ENCODE measurements at regions not wholly inside any gene's neighbourhood (a gene's known extent, or its start where the extent isn't known, plus 50 kb on each side); places are given as distances from the start of the nearest gene placed in this dataset.
"Not testable (repeated sequence)": the region's sequence is repeated elsewhere in the genome, so short reads cannot be mapped to it uniquely, and the experiment has no call there.

DNA sequence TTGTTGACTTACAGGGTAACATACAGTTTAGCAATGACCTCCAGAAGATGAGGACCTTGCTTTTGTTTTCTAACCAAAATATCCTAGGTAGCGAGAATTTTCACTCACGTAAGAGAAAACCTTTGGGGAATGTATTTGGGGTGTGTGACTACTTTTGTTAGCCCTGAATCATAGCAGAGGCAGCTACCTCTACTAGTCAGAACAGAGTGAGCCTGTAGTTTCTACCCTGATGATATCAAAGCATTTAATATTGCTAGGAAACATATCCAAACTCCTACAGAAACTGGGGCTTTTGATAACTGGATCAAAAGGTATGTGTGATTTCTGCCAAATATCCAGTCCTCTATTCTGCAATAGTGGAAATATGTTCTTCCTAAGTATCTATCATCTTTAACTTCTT lies 462.6 kb upstream of the ZEB2 start:
- no peak overlapping the region for H3K27ac Mint-ChIP-seq
- H3K27me3 Mint-ChIP-seq: peaks cover 2% of the 10 kb centered on the region
- intact Hi-C loops (cut with micrococcal nuclease): no loop called here
- ChIA-PET POLR2A (interaction anchor here (0.6 kb wide), 1 partner anchor 1579 kb away, joined by 3 read pairs; no protein-coding TSS in a partner anchor), CTCF (no interaction called here)
- H3K4me3 Mint-ChIP-seq: no peak overlapping the region
- no peaks in the 10 kb centered on the region for H3K4me1 Mint-ChIP-seq (ENCODE audit: low read depth)
- no peaks in the 10 kb centered on the region for H3K36me3 Mint-ChIP-seq
- no peak for DNase-seq
- H3K9me3 Mint-ChIP-seq: no peaks in the 10 kb centered on the region

DNA sequence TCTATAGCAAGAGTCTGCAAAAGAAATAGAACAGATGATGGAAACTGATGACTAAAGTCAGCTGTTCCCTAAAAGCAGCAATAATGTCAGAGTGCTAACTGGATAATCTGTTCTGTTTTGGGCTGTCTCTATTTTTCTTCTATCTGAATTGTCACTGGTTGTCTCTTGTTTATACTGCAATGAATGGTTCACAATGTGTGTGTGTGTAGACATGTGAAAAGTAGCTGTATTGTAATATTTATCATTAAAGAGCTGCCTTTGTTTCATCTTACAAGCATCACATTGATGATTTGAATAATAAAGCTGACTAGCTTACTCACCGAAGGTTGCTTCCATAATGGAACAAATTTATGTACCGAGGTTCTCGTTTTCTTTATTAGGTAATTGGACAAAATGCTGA lies 456.0 kb upstream of the ZEB2 start:
- no peaks in the 10 kb centered on the region for H3K4me1 Mint-ChIP-seq (ENCODE audit: low read depth)
- H3K27me3 Mint-ChIP-seq: no peaks in the 10 kb centered on the region
- H3K36me3 Mint-ChIP-seq: no peaks in the 10 kb centered on the region
- CTCF ChIA-PET: no interaction called here
- no peak overlapping the region for H3K4me3 Mint-ChIP-seq
- no peak for DNase-seq
- POLR2A ChIA-PET: no interaction called here
- H3K9me3 Mint-ChIP-seq: no peaks in the 10 kb centered on the region
- no peak overlapping the region for H3K27ac Mint-ChIP-seq
- intact Hi-C loops (cut with micrococcal nuclease): no loop called here

DNA sequence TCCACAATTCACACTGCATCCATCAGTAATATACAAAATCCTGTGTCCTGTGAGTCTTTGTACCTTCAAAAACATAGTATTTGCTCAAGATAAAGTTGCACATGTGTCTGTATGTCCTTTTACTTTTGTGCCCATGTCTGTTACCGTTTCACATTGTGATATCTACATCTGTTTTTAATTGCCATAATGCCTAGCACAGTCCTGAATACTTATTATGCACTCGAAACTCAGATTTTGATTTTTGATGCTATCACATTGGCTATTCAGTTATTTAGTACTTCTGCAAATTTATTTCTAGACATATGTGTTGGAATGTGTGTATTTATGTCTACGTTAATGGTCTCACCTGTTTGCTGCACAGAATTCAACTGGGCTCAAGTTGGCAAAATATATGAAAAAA lies 452.8 kb upstream of the ZEB2 start:
- Mint-ChIP-seq H3K9me3 (peaks cover 12% of the 10 kb centered on the region), H3K4me3 (no peak overlapping the region), H3K27me3 (no peaks in the 10 kb centered on the region), H3K36me3 (no peaks in the 10 kb centered on the region), H3K4me1 (ENCODE audit: low read depth) (no peaks in the 10 kb centered on the region), H3K27ac (no peak overlapping the region)
- ChIA-PET POLR2A (no interaction called here), CTCF (no interaction called here)
- DNase-seq: no peak
- intact Hi-C loops (cut with micrococcal nuclease): no loop called here

DNA sequence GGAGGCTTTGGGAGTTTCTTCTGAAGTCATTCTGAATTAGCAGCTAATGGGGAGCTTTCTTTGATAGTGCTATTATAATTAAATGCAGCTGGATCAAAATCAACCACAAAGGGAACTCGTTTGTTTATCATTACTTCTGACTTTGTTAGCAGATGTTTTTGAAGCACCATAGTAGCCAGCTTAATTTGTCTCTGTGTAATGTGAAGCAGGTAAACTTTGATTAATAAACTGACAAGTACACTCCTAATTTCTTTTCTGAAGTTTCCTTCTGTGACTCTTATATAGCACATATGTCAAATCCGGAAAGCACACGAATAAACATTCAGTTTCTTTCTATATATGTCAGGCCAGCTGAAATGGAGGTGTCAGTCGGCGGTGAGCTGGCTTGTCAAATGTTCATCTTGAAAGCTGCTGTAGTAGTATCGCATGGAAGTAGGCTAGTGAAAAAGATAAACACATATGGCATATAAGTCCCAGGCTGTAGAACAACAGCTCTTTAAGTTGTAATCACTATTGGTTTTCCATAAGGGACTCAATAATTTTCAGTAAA lies 451.9 kb upstream of the ZEB2 start:
- CTCF ChIA-PET: interaction anchor here (1.0 kb wide), 1 partner anchor 40 kb away, joined by 3 read pairs; no protein-coding TSS in a partner anchor
- no peak for DNase-seq
- H3K9me3 Mint-ChIP-seq: peaks cover 12% of the 10 kb centered on the region
- H3K4me1 Mint-ChIP-seq (ENCODE audit: low read depth): no peaks in the 10 kb centered on the region
- H3K4me3 Mint-ChIP-seq: no peak overlapping the region
- POLR2A ChIA-PET: no interaction called here
- intact Hi-C loops (cut with micrococcal nuclease): no loop called here
- H3K36me3 Mint-ChIP-seq: no peaks in the 10 kb centered on the region
- H3K27me3 Mint-ChIP-seq: no peaks in the 10 kb centered on the region
- H3K27ac Mint-ChIP-seq: no peak overlapping the region

DNA sequence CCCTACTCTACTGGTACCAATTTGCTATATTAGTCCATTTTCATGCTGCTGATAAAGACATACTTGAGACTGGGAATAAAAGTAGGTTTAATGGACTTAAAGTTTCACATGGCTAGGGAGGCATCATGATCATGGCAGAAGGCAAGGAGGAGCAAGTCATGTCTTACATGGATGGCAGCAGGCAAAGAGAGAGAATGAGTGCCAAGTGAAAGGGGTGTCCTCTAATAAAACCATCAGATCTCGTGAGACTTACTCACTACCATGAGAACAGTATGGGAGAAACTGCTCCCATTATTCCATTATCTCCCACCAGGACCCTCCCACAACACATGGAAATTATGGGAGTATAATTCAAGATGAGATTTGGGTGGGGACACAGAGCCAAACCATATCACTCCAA lies 450.5 kb upstream of the ZEB2 start:
- H3K27me3 Mint-ChIP-seq; H3K36me3 Mint-ChIP-seq; intact Hi-C loops (cut with micrococcal nuclease); DNase-seq; CTCF ChIA-PET; H3K4me3 Mint-ChIP-seq; H3K27ac Mint-ChIP-seq; POLR2A ChIA-PET; H3K4me1 Mint-ChIP-seq (ENCODE audit: low read depth): not testable (repeated sequence)
- peaks cover 15% of the 10 kb centered on the region for H3K9me3 Mint-ChIP-seq

DNA sequence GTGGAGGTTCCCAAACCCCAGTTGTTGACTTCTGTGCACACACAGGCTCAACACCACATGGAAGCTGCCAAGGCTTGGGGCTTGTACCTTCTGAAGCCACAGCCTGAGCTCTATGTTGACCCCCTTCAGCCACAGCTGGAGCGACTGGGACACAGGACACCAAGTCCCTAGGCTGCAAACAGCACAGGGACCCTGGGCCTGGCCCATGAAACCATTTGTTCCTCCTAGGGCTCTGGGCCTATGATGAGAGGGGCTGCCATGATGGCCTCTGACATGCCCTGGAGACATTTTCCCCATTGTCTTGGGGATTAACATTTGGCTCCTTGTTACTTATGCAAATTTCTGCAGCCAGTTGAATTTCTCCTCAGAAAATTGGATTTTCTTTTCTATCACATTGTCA lies 449.6 kb upstream of the ZEB2 start:
- H3K27me3 Mint-ChIP-seq; H3K36me3 Mint-ChIP-seq; H3K27ac Mint-ChIP-seq; H3K4me1 Mint-ChIP-seq (ENCODE audit: low read depth); H3K4me3 Mint-ChIP-seq; intact Hi-C loops (cut with micrococcal nuclease); CTCF ChIA-PET; DNase-seq; POLR2A ChIA-PET: not testable (repeated sequence)
- H3K9me3 Mint-ChIP-seq: peaks cover 21% of the 10 kb centered on the region

DNA sequence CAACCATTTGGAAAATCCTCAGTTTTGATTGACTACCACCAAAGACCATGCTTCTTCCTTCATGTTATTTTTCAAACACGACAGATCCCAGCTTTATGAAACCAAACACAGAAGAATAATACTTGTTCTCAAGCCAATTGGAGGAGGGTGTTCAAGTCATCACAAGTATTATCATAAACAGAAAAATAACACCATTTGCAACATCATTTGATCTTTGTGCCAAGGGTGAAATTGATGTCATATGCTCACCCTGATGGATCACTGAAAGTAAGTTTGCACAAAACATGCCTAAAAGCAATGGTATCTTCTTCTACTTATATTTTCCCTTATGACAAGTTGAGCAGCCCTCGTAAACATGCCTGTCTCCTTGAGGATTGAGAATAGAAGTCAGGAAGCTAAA lies 448.0 kb upstream of the ZEB2 start:
- intact Hi-C loops (cut with micrococcal nuclease): no loop called here
- POLR2A ChIA-PET: no interaction called here
- H3K36me3 Mint-ChIP-seq: no peaks in the 10 kb centered on the region
- no peak overlapping the region for H3K4me3 Mint-ChIP-seq
- H3K27me3 Mint-ChIP-seq: no peaks in the 10 kb centered on the region
- H3K4me1 Mint-ChIP-seq (ENCODE audit: low read depth): no peaks in the 10 kb centered on the region
- DNase-seq: no peak
- CTCF ChIA-PET: no interaction called here
- H3K27ac Mint-ChIP-seq: no peak overlapping the region
- peaks cover 24% of the 10 kb centered on the region for H3K9me3 Mint-ChIP-seq

DNA sequence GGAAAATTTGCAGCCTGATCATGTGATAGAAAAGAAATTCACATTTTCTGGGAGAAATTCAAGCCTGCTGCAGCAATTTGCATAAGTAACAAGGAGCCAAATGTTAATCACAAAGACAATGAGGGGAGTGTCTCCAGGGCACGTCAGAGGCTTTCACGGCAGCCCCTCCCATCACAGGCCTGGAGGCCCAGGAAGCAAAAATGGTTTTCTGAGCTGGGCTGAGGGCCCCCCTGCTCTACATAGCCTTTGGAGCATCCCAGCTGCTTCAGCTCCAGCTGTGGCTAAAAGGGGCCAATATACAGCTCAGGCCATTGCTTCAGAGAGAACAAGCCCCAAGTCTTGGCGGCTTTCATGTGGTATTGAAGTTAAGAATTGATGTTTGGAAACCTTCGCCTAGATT lies 445.3 kb upstream of the ZEB2 start:
- peaks cover 21% of the 10 kb centered on the region for H3K9me3 Mint-ChIP-seq
- intact Hi-C loops (cut with micrococcal nuclease): no loop called here
- H3K27me3 Mint-ChIP-seq: no peaks in the 10 kb centered on the region
- POLR2A ChIA-PET: no interaction called here
- no peaks in the 10 kb centered on the region for H3K36me3 Mint-ChIP-seq
- no peak overlapping the region for H3K4me3 Mint-ChIP-seq
- H3K27ac Mint-ChIP-seq: no peak overlapping the region
- H3K4me1 Mint-ChIP-seq (ENCODE audit: low read depth): no peaks in the 10 kb centered on the region
- CTCF ChIA-PET: no interaction called here
- DNase-seq: no peak

DNA sequence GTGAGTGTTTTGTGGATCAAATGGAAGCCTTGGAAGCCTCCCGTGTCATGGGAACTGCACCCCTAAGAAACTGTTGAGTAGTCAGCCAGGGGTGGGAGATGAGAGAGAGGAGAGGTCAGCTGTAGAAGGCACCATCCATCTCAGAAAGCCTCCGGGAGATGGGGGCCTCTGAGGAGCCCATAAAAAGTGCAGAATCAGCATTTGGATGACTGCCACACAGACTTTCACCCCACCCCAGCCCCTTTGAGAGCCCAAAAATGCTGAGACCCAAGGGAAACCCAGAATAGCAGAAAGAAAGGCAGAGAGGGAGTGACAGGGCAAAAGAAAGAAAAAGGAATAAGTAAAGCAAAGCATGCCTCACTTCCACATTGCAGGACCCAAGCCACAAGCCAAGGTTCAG lies 443.1 kb upstream of the ZEB2 start:
- POLR2A ChIA-PET: no interaction called here
- CTCF ChIA-PET: no interaction called here
- no peaks in the 10 kb centered on the region for H3K4me1 Mint-ChIP-seq (ENCODE audit: low read depth)
- no peak overlapping the region for H3K27ac Mint-ChIP-seq
- DNase-seq: no peak
- intact Hi-C loops (cut with micrococcal nuclease): no loop called here
- peaks cover 14% of the 10 kb centered on the region for H3K9me3 Mint-ChIP-seq
- no peak overlapping the region for H3K4me3 Mint-ChIP-seq
- H3K36me3 Mint-ChIP-seq: no peaks in the 10 kb centered on the region
- H3K27me3 Mint-ChIP-seq: no peaks in the 10 kb centered on the region

DNA sequence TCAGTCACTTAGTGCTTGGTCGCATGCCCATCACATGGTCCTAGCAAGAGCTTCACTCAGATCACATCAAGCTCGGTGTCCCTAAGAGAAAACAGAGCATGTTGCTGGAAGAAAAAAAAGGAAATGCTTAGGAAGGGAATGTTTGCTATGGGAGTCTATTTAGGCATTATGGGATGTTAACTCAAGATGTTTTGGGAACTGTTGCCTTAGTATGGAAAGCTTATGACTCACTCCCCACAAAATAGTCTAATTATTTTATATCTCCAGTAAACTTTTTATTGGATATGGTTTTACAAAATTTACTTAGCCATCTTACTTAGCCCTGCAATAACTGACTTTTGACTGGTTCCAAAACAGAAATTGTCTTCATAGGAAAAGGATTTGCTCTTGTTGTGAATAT lies 439.5 kb upstream of the ZEB2 start:
- ChIA-PET POLR2A (no interaction called here), CTCF (no interaction called here)
- intact Hi-C loops (cut with micrococcal nuclease): no loop called here
- Mint-ChIP-seq H3K4me1 (ENCODE audit: low read depth) (no peaks in the 10 kb centered on the region), H3K9me3 (peaks cover under 1% of the 10 kb centered on the region), H3K36me3 (no peaks in the 10 kb centered on the region), H3K4me3 (no peak overlapping the region), H3K27ac (no peak overlapping the region), H3K27me3 (no peaks in the 10 kb centered on the region)
- no peak for DNase-seq

DNA sequence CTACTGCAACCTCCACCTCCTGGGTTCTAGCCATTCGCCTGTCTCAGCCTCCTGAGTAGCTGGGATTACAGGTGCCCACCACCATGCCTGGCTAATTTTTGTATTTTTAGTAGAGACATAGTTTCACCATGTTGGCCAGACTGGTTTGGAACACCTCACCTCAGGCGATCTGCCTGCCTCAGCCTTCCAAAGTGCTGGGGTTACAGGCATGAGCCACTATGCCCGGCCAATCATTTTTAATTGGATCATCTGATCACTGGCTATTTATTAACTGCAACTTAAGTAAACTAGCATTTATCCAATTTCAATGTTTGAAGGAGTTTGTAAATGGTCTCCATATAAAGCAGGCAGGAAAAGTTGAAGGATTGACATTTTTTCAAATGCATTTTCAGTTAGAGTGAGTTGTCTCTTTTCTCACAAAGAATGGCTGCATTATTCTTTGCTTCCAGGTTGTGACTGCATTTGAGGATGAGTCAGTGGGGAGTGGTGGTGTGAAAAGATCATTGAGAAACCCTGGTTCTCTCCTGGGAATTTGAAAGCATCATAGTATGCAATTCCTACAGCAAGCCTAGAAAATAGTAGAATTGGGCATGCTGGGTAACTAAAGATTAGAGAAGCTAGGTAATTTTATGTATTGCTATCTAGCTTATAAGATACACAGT lies 431.1 kb upstream of the ZEB2 start:
- Mint-ChIP-seq H3K27me3 (no peaks in the 10 kb centered on the region), H3K9me3 (no peaks in the 10 kb centered on the region), H3K27ac (no peak overlapping the region), H3K36me3 (no peaks in the 10 kb centered on the region), H3K4me3 (no peak overlapping the region), H3K4me1 (ENCODE audit: low read depth) (no peaks in the 10 kb centered on the region)
- ChIA-PET CTCF (no interaction called here), POLR2A (no interaction called here)
- intact Hi-C loops (cut with micrococcal nuclease): no loop called here
- DNase-seq: no peak

DNA sequence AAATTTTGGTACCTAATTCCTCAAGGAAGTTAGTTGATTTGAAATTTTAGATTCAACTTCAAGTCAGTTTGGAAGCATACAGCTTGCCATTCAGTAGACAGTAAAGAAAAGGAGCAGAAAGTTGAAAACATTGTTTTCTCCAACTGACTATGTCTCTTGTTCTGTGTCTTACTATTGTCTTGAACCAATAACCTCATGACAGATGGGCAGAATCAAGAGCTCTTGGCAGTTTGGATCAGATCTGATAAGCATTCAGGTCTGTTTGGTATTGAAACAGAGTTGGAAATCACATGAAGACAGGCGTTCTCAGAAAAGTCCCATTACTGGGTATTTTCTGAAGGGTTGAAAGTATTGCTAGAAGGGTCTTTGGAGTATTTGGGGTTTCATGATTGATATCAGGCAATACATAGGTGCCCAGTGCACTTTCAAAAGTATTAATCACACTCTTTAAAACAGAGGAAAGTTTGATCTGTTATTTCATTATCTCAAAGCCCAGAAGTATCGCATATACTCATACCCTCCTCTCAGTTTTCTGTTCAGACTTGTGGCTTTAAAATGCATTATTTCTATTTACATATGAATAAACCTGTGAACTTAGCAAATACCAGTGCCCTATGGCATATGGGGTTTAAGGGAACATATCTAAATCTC lies 428.4 kb upstream of the ZEB2 start:
- H3K27me3 Mint-ChIP-seq: peaks cover 2% of the 10 kb centered on the region
- no peak for DNase-seq
- H3K4me1 Mint-ChIP-seq (ENCODE audit: low read depth): no peaks in the 10 kb centered on the region
- no peak overlapping the region for H3K4me3 Mint-ChIP-seq
- no peaks in the 10 kb centered on the region for H3K9me3 Mint-ChIP-seq
- no peaks in the 10 kb centered on the region for H3K36me3 Mint-ChIP-seq
- intact Hi-C loops (cut with micrococcal nuclease): no loop called here
- ChIA-PET CTCF (no interaction called here), POLR2A (no interaction called here)
- no peak overlapping the region for H3K27ac Mint-ChIP-seq

DNA sequence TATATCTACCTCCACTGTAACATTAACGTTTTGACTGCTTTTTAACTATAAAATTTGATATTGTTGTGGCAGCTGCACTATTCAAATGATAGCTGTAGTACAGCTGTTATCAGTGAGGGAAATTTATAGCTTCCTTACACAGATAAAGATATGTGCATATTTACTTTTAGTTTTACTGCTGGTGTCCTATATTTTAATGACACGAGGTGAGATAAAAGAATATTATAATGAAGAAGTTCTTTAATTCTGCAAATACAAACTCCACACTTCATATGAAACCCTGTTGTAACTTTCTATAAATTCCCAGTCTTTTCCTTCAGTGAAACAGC lies 427.8 kb upstream of the ZEB2 start:
- Mint-ChIP-seq H3K4me1 (ENCODE audit: low read depth) (no peaks in the 10 kb centered on the region), H3K4me3 (no peak overlapping the region), H3K9me3 (no peaks in the 10 kb centered on the region), H3K27ac (no peak overlapping the region), H3K27me3 (peaks cover 2% of the 10 kb centered on the region), H3K36me3 (no peaks in the 10 kb centered on the region)
- CTCF ChIA-PET: no interaction called here
- no peak for DNase-seq
- intact Hi-C loops (cut with micrococcal nuclease): no loop called here
- POLR2A ChIA-PET: no interaction called here
